Pancreas (tissue), 10 donors: ENCODE measurements at regions not wholly inside any gene's neighbourhood (a gene's known extent, or its start where the extent isn't known, plus 50 kb on each side); places are given as distances from the start of the nearest gene placed in this dataset.
A peak's percentile ranks its signal among the peaks of the same experiment; 100 is the strongest.

Experiments used
- ATAC-seq, 4 donors: fragments of 200-7000 bp; cut with Tn5 transposase; one replicate each; pipeline versions ENCODE4 v1.8.0 to v1.9.1; 2020; ENCODE audit warnings: mild to moderate bottlenecking in 4 of 4, moderate library complexity in 4 of 4
- DNase-seq, 6 donors: peaks; one replicate each; pipeline ENCODE4 v3.0.0-alpha.2; 2020
- FAIRE-seq: peaks from 2 replicates; lab custom pipeline; 2012; peaks lifted over from hg19 to GRCh38; lab: Jason Lieb, UNC
- H3K27ac ChIP-seq, 4 donors: fragments of 200-600 bp; sonication (generic); 1 replicate in 3 of 4; 2 replicates in 1 of 4; pipeline versions ENCODE4 v1.5.0 to v1.8.0; 2020
- H3K27me3 ChIP-seq, 4 donors: fragments of 200-600 bp; one replicate each; pipeline ENCODE4 v1.8.0; 2021
- H3K36me3 ChIP-seq, 3 donors: fragments of 200-600 bp; sonication (generic) in 1 of 3; one replicate each; pipeline versions ENCODE4 v1.5.0 to v1.8.0; 2020 to 2021
- H3K4me1 ChIP-seq, 3 donors: fragments of 200-600 bp; one replicate each; pipeline ENCODE4 v1.8.0; 2021
- H3K4me3 ChIP-seq, 4 donors: fragments of 200-600 bp; sonication (generic) in 2 of 4; one replicate each; pipeline versions ENCODE4 v1.5.0 to v1.8.0; 2020 to 2021
- H3K9me3 ChIP-seq, 4 donors: fragments of 200-600 bp; one replicate each; pipeline ENCODE4 v1.8.0; 2021
- WGBS, 2 donors: extraction: QIAGEN DNeasy Blood & Tissue Kit; methylation state at CpG; one replicate each; pipeline ENCODE4 v1.1.7; 2013; 5-methylcytosine and 5-hydroxymethylcytosine counted together
- intact Hi-C, 3 donors: fragments of 100-400 bp; cut with DNase I; formaldehyde crosslinking; loops; one replicate each; pipeline versions ENCODE4 v1.11.1 to v1.14.2; 2022
- TF ChIP-seq, protein P1 (sequence below), 4 donors: fragments of 200-600 bp; sonication (generic) in 3 of 4; IDR thresholded peaks; one replicate each; pipeline versions ENCODE4 v1.5.0 to v1.8.0; 2021; ENCODE audit warnings: antibody characterized with exemption in 4 of 4
- donor health status: healthy with polysubstance abuse.
- donor health status: DM: no; HTN: no; CAD: no; lungs with moderate emphysema.
- donor health status: DM: no; HTN: no; CAD: no.
- donor health status: control.
- donor health status: control.
- donor health status: Bipolar disorder and iron deficiency.
- donor health status: DM: yes; HTN: yes; CAD: no.
- donor health status: DM: no; HTN: no; CAD: no.
- donor health status: DM: no; HTN: no; CAD: no.
- donor health status: DM: yes; HTN: yes; CAD: no.

- ATAC-seq (no peak), FAIRE-seq (no peak)
- intact Hi-C loops: no loop called here
Observed at GRCh38 chr2:224165901-224166319, 126.8 kb upstream of the SERPINE2 start.

GRCh38 chr2:224163566-224164307 lies 124.7 kb upstream of the SERPINE2 start:
- Histone ChIP-seq H3K4me1 (no peaks in the 10 kb centered on the region), H3K4me3 (no peak overlapping the region), H3K9me3 (no peaks in the 10 kb centered on the region), H3K36me3 (no peaks in the 10 kb centered on the region), H3K27ac (no peak overlapping the region), H3K27me3 (no peaks in the 10 kb centered on the region)
- intact Hi-C loops: no loop called here
- DNase-seq (no peak), ATAC-seq (no peak), FAIRE-seq (no peak)
- TF ChIP-seq, protein P1, sequence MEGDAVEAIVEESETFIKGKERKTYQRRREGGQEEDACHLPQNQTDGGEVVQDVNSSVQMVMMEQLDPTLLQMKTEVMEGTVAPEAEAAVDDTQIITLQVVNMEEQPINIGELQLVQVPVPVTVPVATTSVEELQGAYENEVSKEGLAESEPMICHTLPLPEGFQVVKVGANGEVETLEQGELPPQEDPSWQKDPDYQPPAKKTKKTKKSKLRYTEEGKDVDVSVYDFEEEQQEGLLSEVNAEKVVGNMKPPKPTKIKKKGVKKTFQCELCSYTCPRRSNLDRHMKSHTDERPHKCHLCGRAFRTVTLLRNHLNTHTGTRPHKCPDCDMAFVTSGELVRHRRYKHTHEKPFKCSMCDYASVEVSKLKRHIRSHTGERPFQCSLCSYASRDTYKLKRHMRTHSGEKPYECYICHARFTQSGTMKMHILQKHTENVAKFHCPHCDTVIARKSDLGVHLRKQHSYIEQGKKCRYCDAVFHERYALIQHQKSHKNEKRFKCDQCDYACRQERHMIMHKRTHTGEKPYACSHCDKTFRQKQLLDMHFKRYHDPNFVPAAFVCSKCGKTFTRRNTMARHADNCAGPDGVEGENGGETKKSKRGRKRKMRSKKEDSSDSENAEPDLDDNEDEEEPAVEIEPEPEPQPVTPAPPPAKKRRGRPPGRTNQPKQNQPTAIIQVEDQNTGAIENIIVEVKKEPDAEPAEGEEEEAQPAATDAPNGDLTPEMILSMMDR (IDR thresholded peaks at IDR 0.05): no peak
- WGBS, 2 donors: 69 to 70% methylated on average over 4 of the region's 4 CpGs

More at GRCh38 chr2:224165901-224166319, 126.8 kb upstream of the SERPINE2 start:
- H3K27ac ChIP-seq: no peak overlapping the region
- H3K27me3 ChIP-seq: no peaks in the 10 kb centered on the region
- no peaks in the 10 kb centered on the region for H3K4me1 ChIP-seq
- 41 to 54% methylated on average over 2 of the region's 2 CpGs for WGBS, 2 donors
- no peaks in the 10 kb centered on the region for H3K9me3 ChIP-seq
- no peaks in the 10 kb centered on the region for H3K36me3 ChIP-seq
- TF ChIP-seq, protein P1 (IDR thresholded peaks at IDR 0.05): no peak
- H3K4me3 ChIP-seq: no peak overlapping the region
- DNase-seq: no peak

DNA sequence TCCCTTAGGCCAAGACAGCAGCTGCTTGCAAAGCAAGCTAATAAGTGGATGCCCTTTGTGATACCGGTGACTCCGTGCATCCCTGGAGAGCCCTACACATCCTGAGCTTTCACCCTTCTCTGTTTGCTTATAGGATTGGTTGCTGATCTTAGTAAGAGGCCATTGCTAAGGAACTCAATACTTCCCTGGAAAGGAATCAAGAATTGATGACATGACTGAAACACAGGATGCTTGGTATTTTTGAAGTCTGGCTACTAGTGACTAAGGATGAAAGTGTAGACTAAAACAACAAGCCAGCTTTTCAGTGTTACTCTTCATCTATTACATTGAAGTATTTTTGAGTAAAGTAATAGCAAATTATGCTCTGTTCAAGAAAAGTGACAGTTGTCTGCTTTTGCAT lies 123.0 kb upstream of the SERPINE2 start:
- 53 to 59% methylated on average over 2 of the region's 2 CpGs for WGBS, 2 donors
- ATAC-seq (no peak), FAIRE-seq (no peak), DNase-seq (no peak)
- no peak overlapping the region for H3K4me3 ChIP-seq
- no peak overlapping the region for H3K27ac ChIP-seq
- no peaks in the 10 kb centered on the region for H3K36me3 ChIP-seq
- TF ChIP-seq, protein P1 (IDR thresholded peaks at IDR 0.05): no peak
- no peaks in the 10 kb centered on the region for H3K9me3 ChIP-seq
- intact Hi-C loops: no loop called here
- H3K27me3 ChIP-seq: no peaks in the 10 kb centered on the region
- no peaks in the 10 kb centered on the region for H3K4me1 ChIP-seq

DNA sequence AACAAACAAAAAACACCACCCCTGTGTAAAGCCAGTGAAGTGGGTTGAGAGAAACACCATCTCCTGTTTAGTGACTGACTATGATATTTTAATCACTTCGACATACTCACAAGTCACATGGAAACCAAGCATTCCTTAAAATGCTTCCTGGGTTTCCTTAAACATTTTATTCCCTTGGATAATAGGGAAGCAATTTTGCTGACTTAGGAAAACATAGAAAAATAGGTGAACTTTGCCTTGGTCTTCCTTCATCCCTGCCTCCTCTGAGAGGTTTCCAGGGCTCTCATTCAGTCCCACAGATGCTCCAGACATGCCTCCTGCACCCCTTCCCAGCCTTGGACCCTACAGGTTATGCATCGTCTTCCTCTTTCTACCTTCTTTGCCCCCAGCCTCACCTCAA lies 122.6 kb upstream of the SERPINE2 start:
- 59 to 67% methylated on average over 2 of the region's 2 CpGs for WGBS, 2 donors
- ATAC-seq: no peak
- FAIRE-seq: no peak
- H3K36me3 ChIP-seq: no peaks in the 10 kb centered on the region
- no peaks in the 10 kb centered on the region for H3K4me1 ChIP-seq
- intact Hi-C loops: no loop called here
- no peak for DNase-seq
- TF ChIP-seq, protein P1 (IDR thresholded peaks at IDR 0.05): no peak
- no peak overlapping the region for H3K4me3 ChIP-seq
- H3K9me3 ChIP-seq: no peaks in the 10 kb centered on the region
- H3K27ac ChIP-seq: no peak overlapping the region
- H3K27me3 ChIP-seq: no peaks in the 10 kb centered on the region

GRCh38 chr2:224160917-224161316 lies 121.8 kb upstream of the SERPINE2 start:
- TF ChIP-seq, protein P1 (IDR thresholded peaks at IDR 0.05): no peak
- Histone ChIP-seq H3K9me3 (no peaks in the 10 kb centered on the region), H3K27me3 (no peaks in the 10 kb centered on the region), H3K36me3 (no peaks in the 10 kb centered on the region), H3K4me3 (no peak overlapping the region), H3K27ac (no peak overlapping the region), H3K4me1 (no peaks in the 10 kb centered on the region)
- DNase-seq (peak in 1 of 6 donors; percentile 3), ATAC-seq (peak in 1 of 4 donors; percentile 49), FAIRE-seq (no peak)
- 79 to 84% methylated on average over 1 of the region's 1 CpG for WGBS, 2 donors
- intact Hi-C loops: no loop called here
